Naive B cell (primary cell): ENCODE measurements at regions not wholly inside any gene's neighbourhood (a gene's known extent, or its start where the extent isn't known, plus 50 kb on each side); places are given as distances from the start of the nearest gene placed in this dataset.
"Not testable (repeated sequence)": the region's sequence is repeated elsewhere in the genome, so short reads cannot be mapped to it uniquely, and the experiment has no call there.

Experiments
- ATAC-seq, 2 donors: fragments of 150-1000 bp; cut with Tn5 transposase; 2 replicates each; pipeline ENCODE4 v1.10.0; 2021; ENCODE audit warnings: low read depth in 2 of 2, mild to moderate bottlenecking in 2 of 2, moderate library complexity in 2 of 2
- DNase-seq: peaks from one replicate; pipeline ENCODE4 v3.0.0; 2022
- H3K27ac Mint-ChIP-seq, 6 donors: one replicate each; pipeline ENCODE4 v1.8.0; 2020 to 2022; ENCODE audit warnings: mild to moderate bottlenecking in 6 of 6, mixed read lengths in 6 of 6, moderate library complexity in 5 of 6, inconsistent platforms in 2 of 6
- H3K27me3 Mint-ChIP-seq, 3 donors: one replicate each; pipeline ENCODE4 v1.8.0; 2021 to 2022; ENCODE audit warnings: mixed read lengths in 3 of 3, mild to moderate bottlenecking in 1 of 3
- H3K36me3 Mint-ChIP-seq, 2 donors: one replicate each; pipeline ENCODE4 v1.8.0; 2020 to 2022; ENCODE audit warnings: mixed read lengths in 2 of 2, inconsistent platforms in 1 of 2, mild to moderate bottlenecking in 1 of 2
- H3K4me1 Mint-ChIP-seq, 3 donors: one replicate each; pipeline ENCODE4 v1.8.0; 2020 to 2022; ENCODE audit warnings: mixed read lengths in 3 of 3, inconsistent platforms in 1 of 3, mild to moderate bottlenecking in 1 of 3, moderate library complexity in 1 of 3
- H3K4me3 Mint-ChIP-seq, 8 donors: one replicate each; pipeline ENCODE4 v1.8.0; 2020 to 2022; ENCODE audit warnings: mild to moderate bottlenecking in 8 of 8, mixed read lengths in 8 of 8, moderate library complexity in 8 of 8, inconsistent platforms in 2 of 8
- H3K9me3 Mint-ChIP-seq, 7 donors: one replicate each; pipeline ENCODE4 v1.8.0; 2020 to 2022; ENCODE audit warnings: mixed read lengths in 7 of 7, mild to moderate bottlenecking in 5 of 7, inconsistent platforms in 2 of 7, moderate library complexity in 1 of 7

DNA sequence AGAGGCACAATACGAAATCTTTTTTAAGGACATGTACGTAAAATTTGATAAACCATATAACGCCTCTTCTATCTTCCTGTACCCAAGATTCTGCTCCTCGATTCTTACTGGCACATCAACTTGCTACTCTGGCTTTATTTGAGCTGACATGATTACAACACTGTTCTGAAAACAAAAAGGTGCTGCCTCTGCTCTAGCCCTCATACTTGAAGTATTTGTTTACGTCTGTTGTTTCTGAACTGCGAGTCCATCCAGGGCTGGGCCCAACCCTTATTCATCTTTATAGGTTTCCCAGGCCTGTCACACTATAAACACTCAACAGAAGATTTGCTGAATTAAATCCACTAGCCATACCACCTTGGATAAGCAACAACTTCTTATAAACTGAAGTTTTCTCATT is 96.2 kb upstream of the SVIL start:
- DNase-seq = no peak
- Mint-ChIP-seq H3K27me3 (peaks cover 0 to 11% (median 9%) of the 10 kb centered on the region in 3 donors), H3K9me3 (peaks cover 0 to 5% (median 0%) of the 10 kb centered on the region in 7 donors), H3K4me3 (no peak overlapping the region), H3K36me3 (peaks cover 0 to 6% of the 10 kb centered on the region in 2 donors), H3K4me1 (peaks cover 3 to 10% (median 9%) of the 10 kb centered on the region in 3 donors), H3K27ac (no peak overlapping the region)
- no peak for ATAC-seq

DNA sequence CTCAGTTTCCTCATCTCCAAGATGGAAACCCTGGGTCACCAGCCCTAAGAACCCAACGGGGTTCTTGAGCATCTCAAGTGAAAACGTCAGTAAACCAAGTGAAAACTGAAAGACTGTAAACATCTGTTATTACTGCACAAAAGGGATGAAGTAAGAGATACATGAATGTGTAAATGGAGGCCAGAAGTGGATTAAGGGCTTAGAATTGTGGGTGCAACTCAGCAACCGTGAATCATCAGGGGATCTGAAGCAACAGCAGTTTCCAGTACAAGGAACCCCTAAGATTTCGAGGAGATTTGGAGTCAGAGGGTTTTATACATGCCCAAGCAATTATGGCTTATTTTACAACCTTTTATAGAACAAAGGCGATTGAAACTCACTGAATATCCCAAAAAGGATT is 95.7 kb upstream of the SVIL start:
- H3K27me3 Mint-ChIP-seq = peaks cover 0 to 11% (median 9%) of the 10 kb centered on the region in 3 donors
- peaks cover 0 to 6% of the 10 kb centered on the region in 2 donors for H3K36me3 Mint-ChIP-seq
- DNase-seq (no peak), ATAC-seq (no peak)
- H3K9me3 Mint-ChIP-seq = peaks cover 0 to 5% (median 0%) of the 10 kb centered on the region in 7 donors
- H3K27ac Mint-ChIP-seq = peak overlapping the region in 1 of 6 donors; percentile 57
- H3K4me3 Mint-ChIP-seq = no peak overlapping the region
- peaks cover 5 to 11% (median 11%) of the 10 kb centered on the region in 3 donors for H3K4me1 Mint-ChIP-seq

DNA sequence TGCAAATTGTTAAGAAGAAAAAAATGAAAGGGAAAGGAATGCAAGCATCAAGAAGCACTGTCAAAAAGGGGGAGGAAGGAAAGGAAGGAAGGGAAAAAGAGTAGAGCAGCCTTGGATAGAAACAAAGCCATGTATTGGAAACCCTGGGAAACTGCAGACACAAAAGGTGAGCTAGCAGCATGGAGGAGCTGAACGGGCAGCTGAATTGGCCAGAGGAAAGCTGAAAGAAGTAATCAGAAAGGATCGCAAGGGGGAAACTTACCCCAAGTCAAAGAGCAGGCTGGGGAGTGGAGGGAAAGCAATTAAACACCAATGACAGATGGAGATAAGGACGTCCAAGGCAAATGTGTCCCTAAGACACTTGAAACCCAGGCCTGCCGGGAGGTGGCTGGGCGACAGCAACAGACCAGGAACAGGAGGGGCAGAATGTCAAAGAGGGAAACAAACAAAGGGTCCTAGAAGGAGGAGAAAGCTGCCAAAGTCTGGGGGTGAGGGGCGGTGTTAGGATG is 93.8 kb upstream of the SVIL start:
- no peaks in the 10 kb centered on the region for H3K27me3 Mint-ChIP-seq

DNA sequence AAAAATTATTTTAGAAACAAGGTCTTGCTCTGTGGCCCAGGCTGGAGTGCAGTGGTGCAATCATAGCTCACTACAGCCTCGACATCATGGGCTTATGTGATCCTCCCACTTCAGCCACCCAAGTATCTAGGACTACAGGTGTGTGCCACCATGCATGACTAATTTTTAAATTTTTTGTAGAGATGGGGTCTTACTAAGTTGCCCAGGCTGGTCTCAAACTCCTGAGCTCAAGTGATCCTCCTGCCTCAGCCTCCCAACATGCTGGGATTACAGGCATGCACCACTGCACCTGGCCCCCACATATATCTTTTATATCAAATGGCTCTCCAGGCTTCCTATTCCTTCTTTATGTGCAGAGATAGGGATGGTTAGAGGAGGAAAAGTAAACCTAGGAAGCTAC is 91.2 kb upstream of the SVIL start:
- not testable (repeated sequence) for H3K9me3 Mint-ChIP-seq, H3K27me3 Mint-ChIP-seq, H3K36me3 Mint-ChIP-seq, H3K4me3 Mint-ChIP-seq, ATAC-seq, H3K4me1 Mint-ChIP-seq, H3K27ac Mint-ChIP-seq, DNase-seq

More for the DNA sequence above, 93.8 kb upstream of the SVIL start:
- H3K9me3 Mint-ChIP-seq = peaks cover 0 to 5% (median 0%) of the 10 kb centered on the region in 7 donors
- peak overlapping the region in 1 of 6 donors; percentile 47 for H3K27ac Mint-ChIP-seq
- peaks cover 0 to 6% of the 10 kb centered on the region in 2 donors for H3K36me3 Mint-ChIP-seq
- ATAC-seq (no peak), DNase-seq (no peak)
- H3K4me1 Mint-ChIP-seq = peaks cover 4 to 8% (median 5%) of the 10 kb centered on the region in 3 donors
- no peak overlapping the region for H3K4me3 Mint-ChIP-seq

DNA sequence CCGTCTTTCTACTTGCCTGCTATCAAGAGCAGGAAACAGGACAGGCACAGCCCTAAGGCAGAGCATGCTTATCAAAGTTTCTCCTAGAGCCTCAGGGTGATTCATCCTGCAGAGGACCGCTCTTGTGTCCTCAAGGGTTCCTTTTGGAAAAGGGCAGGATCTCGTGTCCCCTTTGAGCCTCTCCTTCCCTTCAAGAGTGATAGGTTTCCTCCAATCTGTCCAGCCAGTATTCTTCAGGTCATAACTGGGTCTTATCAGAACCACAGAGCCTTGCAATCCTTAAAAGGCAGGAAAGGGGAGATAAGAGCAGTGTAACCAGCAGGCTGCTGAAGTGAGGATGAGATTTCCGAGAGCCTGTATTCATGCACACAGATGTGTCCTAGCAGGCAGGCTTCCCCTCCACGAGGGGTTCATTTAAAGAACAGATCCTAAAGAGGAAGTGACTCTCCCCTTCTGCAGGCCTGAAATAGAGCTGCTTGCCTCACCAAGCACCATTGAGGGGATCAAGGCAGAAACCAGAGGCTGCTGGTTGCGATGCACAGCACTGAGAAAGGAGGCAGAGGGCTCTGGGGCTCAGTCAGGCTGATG is 90.5 kb upstream of the SVIL start:
- peaks cover 4 to 8% (median 5%) of the 10 kb centered on the region in 3 donors for H3K4me1 Mint-ChIP-seq
- peaks cover 0 to 6% of the 10 kb centered on the region in 2 donors for H3K36me3 Mint-ChIP-seq
- no peaks in the 10 kb centered on the region for H3K27me3 Mint-ChIP-seq
- DNase-seq = no peak
- ATAC-seq = peak; percentile 27 to 66
- H3K27ac Mint-ChIP-seq = peak overlapping the region in 2 of 6 donors; percentile 3 to 30
- H3K4me3 Mint-ChIP-seq = no peak overlapping the region
- H3K9me3 Mint-ChIP-seq = peaks cover 0 to 14% (median 8%) of the 10 kb centered on the region in 7 donors

DNA sequence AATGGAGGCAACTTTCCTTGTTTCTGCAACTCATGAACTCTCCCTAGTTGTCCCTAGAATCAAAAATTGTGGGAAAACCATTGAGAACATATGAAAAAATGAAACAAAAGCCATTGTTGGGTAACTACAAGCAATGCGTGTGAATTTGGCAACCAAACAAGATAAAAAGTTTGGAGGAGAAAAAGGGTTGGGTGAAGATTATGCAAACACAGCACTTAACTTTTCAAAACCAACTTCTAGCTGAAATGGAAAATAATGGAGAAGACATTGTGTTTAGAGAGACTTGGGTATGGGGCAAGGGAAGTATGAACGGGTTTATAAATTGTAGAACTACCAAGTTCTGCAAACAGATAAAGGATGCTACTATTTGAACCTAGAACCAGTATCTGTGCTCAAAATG is 89.0 kb upstream of the SVIL start:
- H3K27ac Mint-ChIP-seq = no peak overlapping the region
- no peak overlapping the region for H3K4me3 Mint-ChIP-seq
- H3K36me3 Mint-ChIP-seq = peaks cover 6 to 11% of the 10 kb centered on the region in 2 donors
- H3K9me3 Mint-ChIP-seq = peaks cover 7 to 26% (median 16%) of the 10 kb centered on the region in 7 donors
- no peak for ATAC-seq
- H3K4me1 Mint-ChIP-seq = peaks cover 4 to 8% (median 5%) of the 10 kb centered on the region in 3 donors
- no peaks in the 10 kb centered on the region for H3K27me3 Mint-ChIP-seq
- no peak for DNase-seq

DNA sequence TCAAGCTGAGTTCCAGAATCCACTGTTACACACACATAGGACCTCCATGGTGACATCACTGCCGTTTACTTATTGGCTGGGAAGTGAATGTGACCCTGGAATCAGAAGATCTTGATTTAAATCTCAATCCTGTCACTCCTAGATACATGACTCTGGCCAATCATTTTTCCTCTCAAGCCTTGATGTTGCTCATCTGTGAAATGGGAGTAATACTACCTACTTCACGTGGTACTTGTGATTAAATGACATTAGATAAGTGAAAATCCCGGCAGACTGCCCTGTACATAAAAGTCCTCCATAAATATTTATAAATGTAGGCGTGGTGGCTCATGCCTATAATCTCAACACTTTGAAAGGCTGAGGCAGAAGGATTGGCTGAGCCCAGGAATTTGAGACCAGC is 88.0 kb upstream of the SVIL start:
- H3K36me3 Mint-ChIP-seq = peaks cover 6 to 9% of the 10 kb centered on the region in 2 donors
- ATAC-seq (no peak), DNase-seq (no peak)
- peaks cover 4 to 8% (median 5%) of the 10 kb centered on the region in 3 donors for H3K4me1 Mint-ChIP-seq
- no peak overlapping the region for H3K4me3 Mint-ChIP-seq
- H3K9me3 Mint-ChIP-seq = peaks cover 7 to 32% (median 20%) of the 10 kb centered on the region in 7 donors
- H3K27me3 Mint-ChIP-seq = no peaks in the 10 kb centered on the region
- H3K27ac Mint-ChIP-seq = no peak overlapping the region

DNA sequence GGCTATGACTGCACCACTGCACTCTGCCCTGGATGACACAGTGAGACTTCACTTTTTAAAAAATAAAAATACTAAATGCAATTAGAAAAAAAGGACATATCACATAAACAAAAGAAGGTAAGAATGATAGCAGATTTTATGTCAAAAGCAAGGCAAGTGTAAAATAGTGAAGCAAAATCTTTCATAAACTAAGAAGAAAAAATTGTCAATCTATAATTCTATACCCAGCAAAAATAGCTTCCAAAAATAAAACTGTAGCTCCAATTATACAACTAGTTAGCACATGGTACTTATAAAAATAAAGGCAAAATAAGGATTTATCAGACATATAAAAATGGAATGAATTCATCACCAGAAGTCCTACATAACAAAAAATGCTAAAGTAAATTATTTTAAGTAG is 85.4 kb upstream of the SVIL start:
- Mint-ChIP-seq H3K4me3 (no peak overlapping the region), H3K9me3 (peaks cover 7 to 39% (median 22%) of the 10 kb centered on the region in 7 donors), H3K36me3 (peaks cover 6 to 9% of the 10 kb centered on the region in 2 donors), H3K27me3 (no peaks in the 10 kb centered on the region), H3K4me1 (peaks cover 0 to 2% (median under 1%) of the 10 kb centered on the region in 3 donors), H3K27ac (no peak overlapping the region)
- no peak for ATAC-seq
- DNase-seq = no peak

DNA sequence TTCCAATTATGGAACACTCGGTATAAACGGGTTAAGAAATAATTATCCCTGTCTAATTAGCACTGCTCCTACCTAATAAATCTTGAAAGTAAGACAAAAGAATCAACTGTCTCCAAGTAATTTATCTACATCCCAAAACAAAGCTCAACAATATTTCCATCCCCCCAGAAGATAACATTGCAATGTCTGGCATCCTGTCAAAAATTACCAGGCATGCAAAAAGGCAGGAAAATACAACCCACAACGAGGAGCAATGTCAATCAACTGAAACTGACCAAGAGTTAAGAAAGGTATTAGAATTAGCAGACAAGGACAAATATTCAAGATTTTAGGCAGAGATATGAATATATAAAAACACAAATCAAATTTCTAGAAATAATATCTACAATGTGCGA is 84.5 kb upstream of the SVIL start:
- H3K36me3 Mint-ChIP-seq = peaks cover 6 to 9% of the 10 kb centered on the region in 2 donors
- no peak overlapping the region for H3K4me3 Mint-ChIP-seq
- no peaks in the 10 kb centered on the region for H3K27me3 Mint-ChIP-seq
- no peak for DNase-seq
- no peak for ATAC-seq
- H3K4me1 Mint-ChIP-seq = no peaks in the 10 kb centered on the region
- peaks cover 7 to 39% (median 22%) of the 10 kb centered on the region in 7 donors for H3K9me3 Mint-ChIP-seq
- H3K27ac Mint-ChIP-seq = no peak overlapping the region

DNA sequence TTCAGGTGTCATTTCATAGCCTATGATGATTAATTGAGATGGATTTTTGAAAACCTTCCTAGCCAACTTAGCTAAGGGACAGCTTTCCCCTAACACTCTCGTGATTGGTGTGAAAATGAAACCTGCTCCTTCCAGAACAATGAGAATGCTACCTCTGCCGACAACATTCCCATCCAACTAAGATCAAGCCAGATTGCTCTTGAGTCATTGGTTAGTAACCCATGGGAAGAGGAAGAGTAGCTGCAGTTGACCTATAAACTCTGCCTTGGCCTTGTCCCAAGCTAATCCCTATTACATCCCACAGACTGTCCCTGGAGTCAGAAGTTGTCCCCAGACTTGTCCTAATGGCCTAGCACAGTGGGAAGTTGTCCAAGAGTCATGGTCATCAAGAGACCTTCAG is 80.5 kb upstream of the SVIL start:
- Mint-ChIP-seq H3K27ac (no peak overlapping the region), H3K9me3 (peaks cover 5 to 29% (median 15%) of the 10 kb centered on the region in 7 donors), H3K27me3 (peaks cover 0 to 2% (median 0%) of the 10 kb centered on the region in 3 donors), H3K4me1 (no peaks in the 10 kb centered on the region), H3K4me3 (no peak overlapping the region), H3K36me3 (peaks cover 6 to 9% of the 10 kb centered on the region in 2 donors)
- ATAC-seq (no peak), DNase-seq (no peak)

DNA sequence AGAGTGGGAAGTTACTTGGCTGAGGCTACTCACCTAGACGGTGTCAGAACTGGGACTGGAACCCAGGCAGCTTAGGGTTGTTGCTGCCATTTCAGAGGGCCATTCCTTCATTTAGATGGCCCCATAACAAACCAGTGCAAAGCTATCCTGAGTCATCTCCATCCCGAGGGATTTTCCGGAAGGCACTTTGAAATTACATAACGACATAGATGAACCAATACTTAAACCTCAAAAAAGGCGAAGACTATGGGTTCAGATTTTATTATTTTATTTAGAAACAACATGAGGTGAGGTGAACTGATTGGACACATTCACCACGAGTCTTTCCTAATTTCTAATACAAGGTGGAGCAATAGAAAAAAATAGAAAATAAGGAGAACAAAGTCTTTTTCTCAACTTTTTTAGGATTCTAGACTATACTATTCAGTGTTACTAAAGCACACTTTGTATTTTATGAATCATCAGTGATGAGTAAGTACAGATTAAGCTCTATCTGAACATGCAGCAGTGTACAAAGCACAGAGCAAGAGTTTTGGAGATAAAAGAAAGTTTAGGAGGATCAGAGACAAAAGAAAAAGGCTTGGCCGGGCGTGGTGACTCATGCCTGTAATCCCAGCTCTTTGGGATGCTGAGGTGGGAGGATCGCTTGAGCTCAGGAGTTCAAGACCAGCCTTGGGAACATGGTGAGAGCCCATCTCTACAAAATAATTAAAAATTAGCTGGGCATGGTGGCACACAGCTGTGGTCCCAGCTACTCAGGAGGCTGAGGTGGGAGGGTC is 79.5 kb upstream of the SVIL start:
- DNase-seq (no peak), ATAC-seq (no peak)
- Mint-ChIP-seq H3K9me3 (peaks cover 2 to 19% (median 8%) of the 10 kb centered on the region in 7 donors), H3K27ac (peak overlapping the region in 1 of 6 donors; percentile 34), H3K4me1 (no peaks in the 10 kb centered on the region), H3K27me3 (peaks cover 0 to 4% (median 0%) of the 10 kb centered on the region in 3 donors), H3K36me3 (peaks cover 1 to 3% of the 10 kb centered on the region in 2 donors), H3K4me3 (no peak overlapping the region)

DNA sequence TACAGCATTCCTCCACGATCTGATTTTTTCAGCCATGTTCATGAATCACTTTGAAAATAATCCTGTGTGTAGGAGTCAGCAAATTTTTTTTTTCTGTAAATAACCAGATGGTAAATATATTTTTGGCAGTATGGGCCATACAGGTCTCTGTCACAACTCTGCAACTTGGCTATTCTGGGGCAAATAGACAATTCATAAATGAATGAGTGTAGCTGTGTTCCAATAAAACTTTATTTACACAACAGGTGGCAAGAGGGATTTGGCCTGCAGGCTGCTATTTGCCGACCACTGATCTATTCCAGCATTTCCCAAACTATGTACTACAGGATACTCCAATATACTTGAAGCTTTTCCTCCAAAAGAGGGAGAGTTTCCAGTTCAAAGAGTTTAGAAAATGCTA is 78.7 kb upstream of the SVIL start:
- Mint-ChIP-seq H3K36me3 (no peaks in the 10 kb centered on the region), H3K4me1 (no peaks in the 10 kb centered on the region), H3K27ac (no peak overlapping the region), H3K9me3 (peaks cover 0 to 10% (median 3%) of the 10 kb centered on the region in 7 donors), H3K27me3 (peaks cover 0 to 4% (median 0%) of the 10 kb centered on the region in 3 donors), H3K4me3 (no peak overlapping the region)
- ATAC-seq (no peak), DNase-seq (no peak)

DNA sequence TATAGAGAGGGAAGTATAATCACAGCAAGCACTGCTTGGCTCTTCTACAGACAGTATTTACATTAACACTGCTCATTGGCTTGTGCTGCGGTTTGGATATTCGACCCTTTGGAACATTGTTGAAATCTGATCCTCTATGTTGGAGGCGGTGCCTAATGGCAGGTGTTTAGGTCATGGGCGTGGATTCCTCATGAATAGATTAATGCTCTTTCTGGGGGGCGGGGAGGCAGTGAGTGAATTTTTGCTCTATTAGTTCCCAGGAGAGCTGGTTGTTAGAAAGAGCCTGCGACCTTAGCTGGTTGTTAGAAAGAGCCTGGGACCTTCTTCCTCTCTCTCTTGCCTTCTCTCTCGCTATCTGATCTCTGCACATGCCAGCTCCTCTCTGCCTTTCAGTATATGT is 77.3 kb upstream of the SVIL start:
- no peak overlapping the region for H3K27ac Mint-ChIP-seq
- DNase-seq (no peak), ATAC-seq (no peak)
- no peaks in the 10 kb centered on the region for H3K4me1 Mint-ChIP-seq
- H3K9me3 Mint-ChIP-seq = peaks cover 0 to 8% (median 0%) of the 10 kb centered on the region in 7 donors
- peaks cover 0 to 4% (median 0%) of the 10 kb centered on the region in 3 donors for H3K27me3 Mint-ChIP-seq
- H3K36me3 Mint-ChIP-seq = no peaks in the 10 kb centered on the region
- H3K4me3 Mint-ChIP-seq = no peak overlapping the region

DNA sequence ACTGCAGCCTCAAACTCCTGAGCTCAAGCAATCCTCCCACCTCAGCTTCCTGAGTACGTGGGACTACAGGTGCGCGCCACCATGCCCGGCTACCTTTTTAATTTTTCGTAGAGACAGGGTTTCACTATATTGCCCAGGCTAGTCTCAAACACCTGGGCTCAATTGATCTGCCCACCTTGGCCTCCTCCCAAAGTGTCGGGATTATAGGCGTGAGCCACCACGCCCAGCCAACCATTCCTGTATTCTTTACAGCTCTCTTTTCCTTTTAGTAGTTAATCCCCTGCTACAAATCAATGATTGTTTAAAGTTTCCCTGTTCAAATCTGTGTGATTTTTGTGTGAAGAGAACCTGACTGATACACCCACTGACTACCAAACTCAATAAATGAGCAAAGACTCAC is 75.4 kb upstream of the SVIL start:
- H3K27ac Mint-ChIP-seq = peak overlapping the region in 1 of 6 donors; percentile 47
- H3K27me3 Mint-ChIP-seq = peaks cover 0 to 4% (median 0%) of the 10 kb centered on the region in 3 donors
- ATAC-seq (no peak), DNase-seq (no peak)
- no peaks in the 10 kb centered on the region for H3K4me1 Mint-ChIP-seq
- H3K9me3 Mint-ChIP-seq = peaks cover 0 to 5% (median 1%) of the 10 kb centered on the region in 7 donors
- no peaks in the 10 kb centered on the region for H3K36me3 Mint-ChIP-seq
- no peak overlapping the region for H3K4me3 Mint-ChIP-seq
